HG03558 (cell line): ENCODE measurements at regions not wholly inside any gene's neighbourhood (a gene's known extent, or its start where the extent isn't known, plus 50 kb on each side); places are given as distances from the start of the nearest gene placed in this dataset.
"Not testable (repeated sequence)": the region's sequence is repeated elsewhere in the genome, so short reads cannot be mapped to it uniquely, and the experiment has no call there.

Experiments used
- ATAC-seq: cut with Tn5 transposase; IDR thresholded peaks from one replicate; pipeline ENCODE4 v1.9.1; 2021; ENCODE audit warnings: moderate number of reproducible peaks; ENCODE audit not compliant: unreplicated experiment; ENCODE audit errors: extremely low read depth

- no peak for ATAC-seq
Observed at GRCh38 chr1:98304888-98305287, 356.6 kb upstream of the SNX7 start.

DNA sequence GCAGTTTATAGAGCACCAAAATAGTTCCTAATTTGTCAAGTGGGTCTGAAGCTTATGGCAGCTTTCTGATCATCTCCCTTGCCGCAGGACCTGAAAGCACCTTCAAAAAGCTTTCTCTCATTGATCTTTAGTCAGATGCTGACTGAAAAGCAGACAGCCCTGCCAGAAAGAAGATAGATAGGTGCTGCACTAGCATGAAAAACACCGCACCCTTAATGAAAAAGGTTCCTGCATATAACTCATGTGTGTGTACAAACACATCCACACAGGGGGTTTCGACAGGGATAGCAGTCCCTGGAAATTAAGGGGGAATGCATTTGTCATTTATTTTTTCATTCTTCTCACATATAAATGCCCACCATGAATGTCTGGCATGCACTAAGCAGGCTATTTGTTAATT, 361.7 kb upstream of the SNX7 start:
- ATAC-seq: no peak

DNA sequence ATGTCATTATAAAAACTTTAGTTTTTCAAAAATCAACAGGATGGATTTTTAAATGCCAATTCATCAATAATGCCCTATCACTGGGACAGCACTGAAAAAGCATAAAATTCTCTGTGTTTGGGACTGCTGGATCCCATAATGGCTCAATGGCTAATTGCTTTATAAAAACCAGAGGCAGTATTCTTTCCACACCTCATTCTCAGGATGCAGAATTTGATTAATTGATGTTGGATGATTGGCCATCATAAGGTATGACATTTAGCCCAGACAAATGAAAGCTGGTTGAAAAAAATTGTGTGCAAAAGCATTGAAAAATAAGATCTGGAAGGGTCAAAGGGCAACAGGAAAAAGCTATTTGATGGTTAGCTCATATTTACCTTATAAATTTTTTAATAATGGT, 362.2 kb upstream of the SNX7 start:
- no peak for ATAC-seq

- no peak for ATAC-seq
Observed at GRCh38 chr1:98298319-98298718, 363.2 kb upstream of the SNX7 start.

GRCh38 chr1:98296681-98297080, 364.8 kb upstream of the SNX7 start:
- ATAC-seq: no peak

DNA sequence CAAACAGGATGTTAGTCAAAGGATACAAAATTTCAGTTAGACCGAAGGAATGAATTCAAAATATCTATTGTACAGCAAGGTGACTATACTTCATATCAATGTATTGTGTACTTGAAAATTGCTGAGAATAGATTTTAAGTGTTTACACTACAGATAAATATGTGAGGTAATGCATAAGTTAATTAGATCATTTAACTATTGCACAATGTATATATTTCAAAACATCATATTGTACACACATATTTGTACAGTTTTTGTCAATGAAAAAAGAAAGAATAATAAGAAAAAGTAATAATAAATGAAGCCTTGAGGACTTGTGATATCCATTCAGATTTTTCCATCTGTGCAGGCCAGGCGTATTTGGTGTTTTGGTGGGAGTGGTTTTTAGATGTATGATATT, 367.4 kb upstream of the SNX7 start:
- no peak for ATAC-seq

DNA sequence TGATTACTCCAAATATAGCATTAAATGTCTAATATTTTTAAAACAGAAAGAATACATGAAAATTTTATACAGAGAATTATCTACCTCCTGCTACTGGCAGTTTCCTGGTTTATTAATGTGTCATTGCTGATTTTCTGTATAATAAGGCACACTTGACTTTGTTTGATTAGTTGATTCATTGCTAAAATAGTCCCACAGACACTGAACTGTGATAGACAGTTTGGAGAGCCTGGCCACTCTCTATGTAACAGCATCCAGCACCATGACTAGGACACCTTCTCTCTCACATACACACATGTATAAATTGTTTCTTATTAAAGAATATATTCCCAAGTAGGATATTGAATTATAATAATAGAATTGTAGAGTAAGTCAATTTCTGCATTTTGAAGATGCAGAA, 368.5 kb upstream of the SNX7 start:
- no peak for ATAC-seq

GRCh38 chr1:98289311-98289710, 368.5 kb upstream of the DPYD start:
- ATAC-seq: no peak

DNA sequence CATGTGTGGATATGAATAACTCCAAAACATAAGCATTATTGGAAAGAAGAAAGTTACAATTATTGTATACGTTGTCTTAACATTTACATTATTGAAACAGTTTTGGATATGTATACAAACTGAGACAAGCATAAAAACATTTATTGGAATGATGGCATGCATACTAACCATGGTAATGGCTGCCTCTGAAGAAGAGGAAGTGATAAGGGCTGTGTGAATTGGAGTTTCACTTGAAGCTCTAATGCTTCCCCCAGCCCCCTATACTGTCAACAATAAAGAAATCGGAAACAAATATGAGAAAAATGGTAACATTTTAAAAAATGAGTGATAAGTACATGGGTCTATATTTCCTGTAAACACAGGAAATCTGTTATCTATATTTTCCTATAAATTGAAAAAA, 367.7 kb upstream of the DPYD start:
- no peak for ATAC-seq

GRCh38 chr1:98287626-98288025, 366.8 kb upstream of the DPYD start:
- ATAC-seq: no peak

- ATAC-seq: no peak
Observed at GRCh38 chr1:98286656-98287055, 365.8 kb upstream of the DPYD start.

GRCh38 chr1:98285286-98285685, 364.5 kb upstream of the DPYD start:
- ATAC-seq: not testable (repeated sequence)

DNA sequence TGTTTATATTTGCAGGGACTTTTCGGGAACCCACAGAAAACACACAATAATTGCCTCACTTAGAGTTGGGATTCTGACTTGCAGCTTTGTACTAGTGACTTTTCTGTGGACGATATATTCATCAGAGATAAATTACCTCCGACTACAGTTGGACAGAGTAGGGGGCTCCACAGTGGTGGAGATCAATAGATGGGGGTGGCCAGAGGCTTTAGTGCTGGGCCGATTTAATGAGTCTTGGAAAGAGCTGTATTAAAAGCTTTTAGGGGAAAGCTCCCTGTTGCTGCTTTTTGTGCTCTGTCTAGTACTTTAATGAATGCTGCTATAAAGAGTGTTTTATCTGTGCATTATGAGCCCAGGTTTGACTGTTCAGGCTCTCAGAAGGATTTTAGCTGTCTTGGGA, 359.2 kb upstream of the DPYD start:
- ATAC-seq: no peak

GRCh38 chr1:98278055-98278454, 357.2 kb upstream of the DPYD start:
- no peak for ATAC-seq

DNA sequence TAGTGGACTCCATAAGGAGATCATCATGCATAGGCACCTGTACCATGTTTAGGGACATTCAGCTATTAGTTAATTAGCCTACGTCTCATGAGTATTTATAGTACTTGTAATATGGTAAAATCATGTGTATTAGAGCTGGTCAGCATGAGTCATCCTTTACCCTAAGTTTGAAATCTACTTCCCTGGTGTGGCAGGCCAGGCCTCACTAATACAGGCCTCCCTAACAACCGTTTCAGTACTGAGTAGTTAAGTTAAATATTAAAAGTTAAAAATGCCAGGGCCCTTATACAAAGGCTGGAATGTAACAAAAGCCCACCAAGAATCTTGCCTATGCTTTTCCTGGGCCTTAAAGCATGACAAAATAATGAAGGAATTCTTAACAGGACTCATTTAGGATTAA, 356.3 kb upstream of the DPYD start:
- no peak for ATAC-seq

DNA sequence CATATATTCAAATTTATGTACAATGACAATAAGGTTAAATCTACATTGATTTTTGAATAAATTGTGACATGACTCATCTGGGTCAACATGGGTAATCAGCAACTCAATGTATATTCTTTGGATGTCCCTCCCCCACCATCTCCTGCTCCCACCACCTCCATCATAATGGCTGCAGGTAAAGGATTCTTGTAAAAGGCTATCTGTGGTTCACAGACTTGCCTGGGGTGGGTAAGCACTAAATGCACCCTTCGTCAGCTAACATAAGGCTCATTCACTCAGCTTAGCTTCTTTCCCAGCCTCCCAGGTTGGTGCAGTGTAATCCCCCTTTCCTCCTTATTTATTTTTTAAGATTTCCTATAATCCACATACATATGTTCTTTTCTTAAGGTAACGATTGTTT, 355.7 kb upstream of the DPYD start:
- ATAC-seq: no peak

DNA sequence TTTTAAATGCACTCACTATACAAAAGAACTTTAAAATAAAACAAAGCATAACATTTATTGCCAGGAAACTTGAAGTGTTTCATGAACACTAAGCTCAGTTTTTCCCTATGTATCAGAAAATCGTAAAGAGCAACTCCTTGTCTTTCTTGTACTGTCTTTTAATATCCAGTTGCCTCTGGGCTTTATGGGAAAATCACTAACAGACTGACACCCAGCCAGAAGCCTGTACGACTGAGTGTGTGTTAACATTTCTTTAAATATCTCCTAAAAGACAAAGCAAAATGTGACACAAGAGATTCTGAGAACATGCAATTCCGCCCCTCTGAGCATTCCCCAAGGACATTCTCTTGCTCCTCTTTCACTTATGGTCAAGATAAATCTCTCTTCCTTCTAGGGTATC, 347.5 kb upstream of the DPYD start:
- ATAC-seq: no peak

DNA sequence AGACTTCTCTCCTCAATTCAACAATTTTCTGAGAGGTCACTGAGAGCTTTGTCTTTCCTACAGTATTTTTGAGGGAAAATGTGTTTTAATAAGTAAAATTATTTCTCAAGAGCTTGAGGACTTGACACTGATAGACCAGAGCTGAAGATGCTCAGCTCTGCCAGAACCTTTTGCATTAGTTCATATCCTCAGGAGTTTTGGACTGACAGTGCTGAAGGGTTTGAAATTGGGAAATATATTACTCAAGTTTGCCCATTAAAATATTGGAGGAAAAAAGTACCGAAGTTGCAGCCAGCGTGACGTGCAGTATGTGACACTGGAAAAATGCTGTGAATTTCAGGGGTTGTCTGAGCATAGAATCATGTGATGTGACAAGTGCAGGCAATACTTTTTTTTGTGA, 346.6 kb upstream of the DPYD start:
- ATAC-seq: no peak

DNA sequence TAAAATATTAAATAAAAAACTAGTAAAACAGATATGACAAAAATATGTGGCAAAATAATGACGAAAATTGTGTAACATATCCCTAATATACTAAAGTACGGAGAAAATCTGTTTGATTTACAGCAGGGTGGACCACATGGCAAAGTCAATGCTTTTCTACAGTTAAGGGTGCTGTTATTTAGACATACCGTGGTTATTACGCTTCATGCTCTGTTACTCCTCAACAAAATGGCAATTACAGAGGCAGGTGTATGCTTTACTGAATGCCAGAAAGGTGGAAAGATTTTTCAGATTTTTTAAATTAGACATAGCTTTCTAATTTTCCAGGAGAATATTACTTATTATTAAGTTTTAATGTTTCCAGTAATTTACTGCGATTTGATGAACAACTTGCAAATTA, 343.9 kb upstream of the DPYD start:
- no peak for ATAC-seq

DNA sequence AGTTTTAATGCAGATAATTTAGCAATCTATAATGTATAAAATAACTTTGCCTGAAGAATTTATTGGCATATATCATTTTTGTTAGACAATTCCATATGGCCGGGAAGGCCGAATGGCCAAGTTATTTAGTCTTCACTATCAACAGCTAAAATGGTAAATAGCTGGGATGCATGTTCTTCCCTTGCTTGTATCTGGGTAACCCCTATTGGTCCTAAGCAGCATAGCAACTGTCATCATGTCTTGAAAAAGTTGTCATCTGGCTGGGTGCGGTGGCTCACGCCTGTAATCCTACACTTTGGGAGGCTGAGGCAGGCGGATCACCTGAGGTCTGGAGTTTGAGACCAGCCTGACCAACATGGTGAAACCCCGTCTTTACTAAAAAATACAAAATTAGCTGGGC, 340.0 kb upstream of the DPYD start:
- no peak for ATAC-seq

DNA sequence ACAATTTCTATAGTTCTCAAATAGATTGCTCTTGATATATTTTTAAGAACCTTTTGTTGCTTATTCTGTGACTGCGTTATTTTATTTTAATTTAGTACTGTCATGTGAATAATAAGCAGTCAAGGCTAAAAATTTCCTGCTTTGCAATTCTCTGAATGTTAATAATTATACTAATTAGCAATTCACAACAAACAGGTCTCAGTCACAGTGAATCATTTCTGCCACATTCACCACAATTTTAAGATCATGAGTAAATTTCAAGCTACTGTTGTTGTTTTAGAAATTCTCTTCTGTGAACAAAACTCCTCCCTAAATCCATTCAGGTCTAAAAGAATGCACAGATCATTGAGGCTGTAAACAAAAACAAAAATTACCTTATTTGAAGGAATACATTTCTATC, 339.6 kb upstream of the DPYD start:
- no peak for ATAC-seq

GRCh38 chr1:98256700-98257099, 335.9 kb upstream of the DPYD start:
- ATAC-seq: no peak

DNA sequence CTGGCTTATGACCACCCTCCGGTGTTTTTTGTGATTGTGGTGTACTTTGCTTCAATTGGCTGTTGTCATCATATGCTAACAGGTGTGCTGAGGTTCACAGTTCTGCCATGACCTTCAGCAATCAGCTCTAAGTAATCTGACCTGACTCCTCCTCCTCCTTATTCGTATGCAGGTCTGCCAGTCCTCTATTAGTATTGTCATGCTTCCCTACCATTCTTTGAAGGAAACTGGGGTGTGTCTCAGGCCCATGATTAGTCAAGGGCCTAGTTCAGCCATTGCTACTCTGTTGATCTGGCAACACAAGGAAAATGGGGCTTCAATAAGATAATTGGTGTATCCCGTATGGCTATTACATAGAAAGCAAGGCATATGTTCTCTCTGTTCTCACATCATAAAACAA, 332.3 kb upstream of the DPYD start:
- no peak for ATAC-seq
